IMR-90 (cell line): ENCODE measurements at regions not wholly inside any gene's neighbourhood (a gene's known extent, or its start where the extent isn't known, plus 50 kb on each side); places are given as distances from the start of the nearest gene placed in this dataset.

Source experiments
- ATAC-seq: fragments of 200-7000 bp; cut with Tn5 transposase; 2 replicates; pipeline ENCODE4 v1.9.1; 2020; ENCODE audit warnings: low read depth, mild to moderate bottlenecking, moderate library complexity
- BruUV-seq: library from RNA; stranded (reverse); fragments of 400-500 nt; replicated peaks from 2 replicates; lab custom pipeline; 2021; lab: Mats Ljungman, UMichigan
- CTCF ChIA-PET: fragments of 300-600 bp; formaldehyde crosslinking; extraction: SDS; loops from one replicate; lab custom pipeline; 2021; ENCODE audit warnings: antibody characterized with exemption; lab: Yijun Ruan, JAX
- POLR2A ChIA-PET: fragments of 300-600 bp; sonication (Branson Sonifier 250); formaldehyde crosslinking; loops from one replicate; lab custom pipeline; 2022; ENCODE audit warnings: antibody characterized with exemption; ENCODE audit not compliant: unreplicated experiment; lab: Charles Lee
- DNase-seq: peaks from one replicate; pipeline ENCODE4 v3.0.0; 2013
- H2AFZ ChIP-seq: replicated peaks from 2 replicates; pipeline ENCODE3; 2013; ENCODE audit warnings: low read length, mild to moderate bottlenecking; ENCODE audit not compliant: poor library complexity
- H2AK5ac ChIP-seq: 2 replicates; pipeline ENCODE4 v1.6.1; 2013; ENCODE audit warnings: low read depth, low read length, inconsistent platforms
- H2AK9ac ChIP-seq: replicated peaks from 2 replicates; pipeline ENCODE3; 2013; ENCODE audit warnings: mild to moderate bottlenecking, low read depth, low read length, moderate library complexity; ENCODE audit not compliant: poor library complexity
- H2BK120ac ChIP-seq: 2 replicates; pipeline ENCODE4 v1.6.1; 2013; ENCODE audit warnings: low read depth, low read length, inconsistent platforms
- H2BK15ac ChIP-seq: 3 replicates; pipeline ENCODE4 v1.6.1; 2013; ENCODE audit warnings: low read depth, low read length, inconsistent platforms
- H2BK20ac ChIP-seq: 2 replicates; pipeline ENCODE4 v1.6.1; 2013; ENCODE audit warnings: low read depth, mild to moderate bottlenecking, inconsistent platforms, low read length, moderate library complexity
- H2BK5ac ChIP-seq: 2 replicates; pipeline ENCODE4 v1.6.1; 2013; ENCODE audit warnings: mild to moderate bottlenecking, low read depth, low read length, inconsistent platforms; ENCODE audit not compliant: poor library complexity, severe bottlenecking
- H3K14ac ChIP-seq: replicated peaks from 2 replicates; pipeline ENCODE4 v1.6.1; 2013; ENCODE audit warnings: low read depth, low read length, inconsistent platforms
- H3K18ac ChIP-seq: 2 replicates; pipeline ENCODE4 v1.6.1; 2013; ENCODE audit warnings: low read depth, low read length, control low read depth
- H3K23ac ChIP-seq: 2 replicates; pipeline ENCODE4 v1.6.1; 2013; ENCODE audit warnings: low read depth, low read length, inconsistent platforms
- H3K27ac ChIP-seq: 2 replicates; pipeline ENCODE4 v1.5.1; 2013; ENCODE audit warnings: mild to moderate bottlenecking, control low read depth, low read length; ENCODE audit not compliant: insufficient read depth
- H3K27me3 ChIP-seq: 2 replicates; pipeline ENCODE4 v1.6.1; 2013; ENCODE audit warnings: low read length; ENCODE audit not compliant: control insufficient read depth, insufficient read depth
- H3K36me3 ChIP-seq: 2 replicates; pipeline ENCODE4 v1.6.1; 2013; ENCODE audit warnings: low read length, mixed read lengths; ENCODE audit not compliant: control insufficient read depth, insufficient read depth
- H3K4ac ChIP-seq: 2 replicates; pipeline ENCODE4 v1.6.1; 2013; ENCODE audit warnings: low read depth, low read length, inconsistent platforms
- H3K4me1 ChIP-seq: 2 replicates; pipeline ENCODE4 v1.6.1; 2013; ENCODE audit warnings: low read length, mixed read lengths; ENCODE audit not compliant: control insufficient read depth, insufficient read depth
- H3K4me2 ChIP-seq: 2 replicates; pipeline ENCODE4 v1.6.1; 2013; ENCODE audit warnings: low read depth, mild to moderate bottlenecking, control low read depth, low read length, moderate library complexity
- H3K4me3 ChIP-seq: 2 replicates; pipeline ENCODE4 v1.5.1; 2013; ENCODE audit warnings: low read depth, mild to moderate bottlenecking, control low read depth, low read length, moderate library complexity; ENCODE audit not compliant: insufficient read depth
- H3K56ac ChIP-seq: 2 replicates; pipeline ENCODE4 v1.6.1; 2013; ENCODE audit warnings: low read length, inconsistent platforms; ENCODE audit not compliant: insufficient read depth; ENCODE audit errors: extremely low read depth
- H3K79me1 ChIP-seq, 2 experiments: 2 replicates each; pipeline ENCODE4 v1.6.1; 2013; ENCODE audit warnings: low read length in 2 of 2, inconsistent platforms in 1 of 2, low read depth in 1 of 2
- H3K9ac ChIP-seq: 2 replicates; pipeline ENCODE4 v1.6.1; 2013; ENCODE audit warnings: low read depth, low read length, control low read depth
- H3K9me1 ChIP-seq: 2 replicates; pipeline ENCODE4 v1.6.1; 2013; ENCODE audit warnings: low read length, inconsistent platforms; ENCODE audit not compliant: insufficient read depth
- H3K9me3 ChIP-seq: 2 replicates; pipeline ENCODE4 v1.6.1; 2013; ENCODE audit warnings: low read length; ENCODE audit not compliant: control insufficient read depth, insufficient read depth
- H4K20me1 ChIP-seq: 2 replicates; pipeline ENCODE4 v1.6.1; 2013; ENCODE audit warnings: low read length, inconsistent platforms; ENCODE audit not compliant: insufficient read depth
- H4K5ac ChIP-seq: 2 replicates; pipeline ENCODE4 v1.6.1; 2013; ENCODE audit warnings: mild to moderate bottlenecking, low read depth, low read length, control low read depth
- H4K8ac ChIP-seq, 2 experiments: 2 replicates each; pipeline ENCODE4 v1.6.1; 2013; ENCODE audit warnings: low read depth in 2 of 2, low read length in 2 of 2, control low read depth in 1 of 2, inconsistent platforms in 1 of 2
- H4K91ac ChIP-seq: 2 replicates; pipeline ENCODE4 v1.6.1; 2013; ENCODE audit warnings: low read depth, low read length, inconsistent platforms; ENCODE audit not compliant: insufficient read depth
- BHLHE40 ChIP-seq: fragments of 150-350 bp; IDR thresholded peaks from 2 replicates; pipeline ENCODE4 v1.6.1; 2016; ENCODE audit warnings: mild to moderate bottlenecking, low read depth, low read length
- CEBPB ChIP-seq: IDR thresholded peaks from 2 replicates; pipeline ENCODE4 v1.6.1; 2012; ENCODE audit warnings: low read depth, low read length, improper control_type of control experiment
- CHD1 ChIP-seq: IDR thresholded peaks from 2 replicates; pipeline ENCODE4 v1.6.1; 2012; ENCODE audit warnings: low read depth, low read length, improper control_type of control experiment
- CTCF ChIP-seq: conservative IDR thresholded peaks from 2 replicates; pipeline ENCODE4 v1.5.1; 2012; ENCODE audit warnings: mild to moderate bottlenecking, low read depth, low read length, improper control_type of control experiment
- ELK1 ChIP-seq: fragments of 150-350 bp; IDR thresholded peaks from 2 replicates; pipeline ENCODE4 v1.6.1; 2016; ENCODE audit warnings: low read depth, mild to moderate bottlenecking, low read length, moderate library complexity, borderline replicate concordance
- FOS ChIP-seq: fragments of 150-350 bp; IDR thresholded peaks from 2 replicates; pipeline ENCODE4 v1.6.1; 2016; ENCODE audit warnings: low read depth, low read length
- MAZ ChIP-seq: IDR thresholded peaks from 2 replicates; pipeline ENCODE4 v1.6.1; 2012; ENCODE audit warnings: low read depth, mild to moderate bottlenecking, low read length, improper control_type of control experiment, moderate library complexity, borderline replicate concordance
- RCOR1 ChIP-seq: IDR thresholded peaks from 2 replicates; pipeline ENCODE4 v1.6.1; 2012; ENCODE audit warnings: mild to moderate bottlenecking, low read length, improper control_type of control experiment; ENCODE audit not compliant: insufficient replicate concordance
- USF2 ChIP-seq: fragments of 150-350 bp; IDR thresholded peaks from 2 replicates; pipeline ENCODE4 v1.6.1; 2017; ENCODE audit warnings: mild to moderate bottlenecking, antibody characterized with exemption, low read length, low read depth
- WGBS, 2 experiments: methylation state at CpG; one replicate each; pipeline versions ENCODE4 v1.1.5 to v1.1.7; 2013; ENCODE audit warnings: missing lambda C conversion rate in 2 of 2; ENCODE audit not compliant: insufficient read length in 1 of 2; ENCODE audit errors: extremely low coverage in 2 of 2; 5-methylcytosine and 5-hydroxymethylcytosine counted together
- dilution Hi-C: fragments of 300-500 bp; cut with HindIII; formaldehyde crosslinking; loops from one replicate; pipeline ENCODE4 v1.14.3; 2018; ENCODE audit warnings: low sequenced_read_pairs; ENCODE audit not compliant: unreplicated experiment
- in situ Hi-C: fragments of 300-500 bp; cut with MboI; formaldehyde crosslinking; loops from 3 replicates; pipeline ENCODE4 v1.14.3; 2019; ENCODE audit warnings: low sequenced_read_pairs, inconsistent platforms, mixed read lengths
- intact Hi-C: fragments of 100-400 bp; cut with micrococcal nuclease; formaldehyde crosslinking; loops from 2 replicates; pipeline ENCODE4 v1.10.0; 2022

GRCh38 chr1:228842094-228842775 lies 107.0 kb downstream of the RHOU start:
- H3K18ac ChIP-seq: no peak overlapping the region
- H3K4ac ChIP-seq: peak overlapping the region; percentile 16; the same call in 1 of the 2 replicates
- H2AFZ ChIP-seq: peak overlapping the region; percentile 4
- 3% methylated on average over 3 of the region's 6 CpGs; no CpG with 5 or more reads in 1 of the 2 experiments for WGBS, 2 experiments
- H2BK15ac ChIP-seq: no peak overlapping the region
- ATAC-seq (peak; percentile 86), DNase-seq (peak; percentile 90)
- no peak overlapping the region for H4K5ac ChIP-seq
- H3K79me1 ChIP-seq: no peaks in the 10 kb centered on the region
- H4K20me1 ChIP-seq: no peaks in the 10 kb centered on the region
- no peak overlapping the region for H3K4me3 ChIP-seq
- peak overlapping the region in 1 of 2 experiments; percentile 6; a peak in 1 of 4 replicates for H4K8ac ChIP-seq
- no peak overlapping the region for H2BK20ac ChIP-seq
- ChIA-PET CTCF (interaction anchor here (0.5 kb wide), 1 partner anchor 1367 kb away, joined by 3 read pairs; no protein-coding TSS in a partner anchor), POLR2A (interaction anchor here (0.6 kb wide), 1 partner anchor 143 kb away, joined by 10 read pairs; no protein-coding TSS in a partner anchor)
- 0 out of 2 replicates have a peak overlapping the region, but pooled peaks have one; percentile 5 for H4K91ac ChIP-seq
- no TSS peak for BruUV-seq
- peak overlapping the region; percentile 5; the same call in 1 of the 2 replicates for H3K27ac ChIP-seq
- peak overlapping the region; percentile 40; the same call in 1 of the 2 replicates for H2BK120ac ChIP-seq
- TF ChIP-seq RCOR1 (no peak), MAZ (0 out of 2 replicates have a peak, but pooled peaks have one; percentile 21), ELK1 (no peak), CEBPB (peak; percentile 53), FOS (peak; percentile 97), USF2 (no peak), CHD1 (no peak), BHLHE40 (peak; percentile 28; the same call in 1 of the 2 replicates), CTCF (no peak)
- H3K4me2 ChIP-seq: no peak overlapping the region
- no peaks in the 10 kb centered on the region for H3K36me3 ChIP-seq
- no peak overlapping the region for H3K14ac ChIP-seq
- no peak overlapping the region for H2AK9ac ChIP-seq
- peaks cover 4% of the 10 kb centered on the region; the same call in 1 of the 2 replicates for H3K9me1 ChIP-seq
- H3K27me3 ChIP-seq: no peaks in the 10 kb centered on the region
- no peak overlapping the region for H3K56ac ChIP-seq
- H3K9ac ChIP-seq: no peak overlapping the region
- dilution Hi-C loops (no loop called here), in situ Hi-C loops (no loop called here), intact Hi-C loops (no loop called here)
- 0 out of 2 replicates have a peak, but pooled peaks cover 3% of the 10 kb centered on the region for H3K9me3 ChIP-seq
- H3K23ac ChIP-seq: no peak overlapping the region
- peaks cover 18% of the 10 kb centered on the region for H3K4me1 ChIP-seq
- no peak overlapping the region for H2BK5ac ChIP-seq
- no peak overlapping the region for H2AK5ac ChIP-seq
